HL-60 (cell line): ENCODE measurements at regions not wholly inside any gene's neighbourhood (a gene's known extent, or its start where the extent isn't known, plus 50 kb on each side); places are given as distances from the start of the nearest gene placed in this dataset.

Source experiments
- GABPA ChIP-seq: IDR thresholded peaks from 2 replicates; pipeline ENCODE4 v1.6.1; 2012; ENCODE audit warnings: low read depth
- POLR2AphosphoS5 ChIP-seq: IDR thresholded peaks from 2 replicates; pipeline ENCODE4 v1.6.1; 2012; ENCODE audit warnings: low read depth
- TF ChIP-seq, protein P1 (sequence below): IDR thresholded peaks from one replicate; pipeline ENCODE4 v1.5.1; 2011; ENCODE audit warnings: low read length, control low read depth, inconsistent platforms; ENCODE audit not compliant: insufficient read depth

DNA sequence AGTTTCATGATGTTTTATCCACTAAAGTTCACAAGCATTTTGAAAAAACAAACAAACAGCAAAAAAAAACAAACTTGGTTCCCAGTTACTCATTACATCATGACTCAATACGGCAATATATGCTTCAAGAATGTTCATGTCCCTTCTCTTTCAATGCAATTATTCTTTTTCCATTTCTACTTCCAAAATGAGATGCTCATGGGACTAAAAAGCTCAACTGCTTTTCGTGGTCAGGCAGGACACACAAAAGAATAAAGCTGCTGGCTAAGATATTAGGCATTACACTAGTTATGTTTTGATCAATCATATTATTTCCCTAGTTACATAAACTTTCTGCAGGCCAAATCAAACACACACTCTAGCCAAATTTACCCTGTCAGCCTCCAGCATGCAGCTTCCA, 301.3 kb downstream of the EPHA4 start:
- TF ChIP-seq POLR2AphosphoS5 (no peak), GABPA (no peak)
- TF ChIP-seq, protein P1, sequence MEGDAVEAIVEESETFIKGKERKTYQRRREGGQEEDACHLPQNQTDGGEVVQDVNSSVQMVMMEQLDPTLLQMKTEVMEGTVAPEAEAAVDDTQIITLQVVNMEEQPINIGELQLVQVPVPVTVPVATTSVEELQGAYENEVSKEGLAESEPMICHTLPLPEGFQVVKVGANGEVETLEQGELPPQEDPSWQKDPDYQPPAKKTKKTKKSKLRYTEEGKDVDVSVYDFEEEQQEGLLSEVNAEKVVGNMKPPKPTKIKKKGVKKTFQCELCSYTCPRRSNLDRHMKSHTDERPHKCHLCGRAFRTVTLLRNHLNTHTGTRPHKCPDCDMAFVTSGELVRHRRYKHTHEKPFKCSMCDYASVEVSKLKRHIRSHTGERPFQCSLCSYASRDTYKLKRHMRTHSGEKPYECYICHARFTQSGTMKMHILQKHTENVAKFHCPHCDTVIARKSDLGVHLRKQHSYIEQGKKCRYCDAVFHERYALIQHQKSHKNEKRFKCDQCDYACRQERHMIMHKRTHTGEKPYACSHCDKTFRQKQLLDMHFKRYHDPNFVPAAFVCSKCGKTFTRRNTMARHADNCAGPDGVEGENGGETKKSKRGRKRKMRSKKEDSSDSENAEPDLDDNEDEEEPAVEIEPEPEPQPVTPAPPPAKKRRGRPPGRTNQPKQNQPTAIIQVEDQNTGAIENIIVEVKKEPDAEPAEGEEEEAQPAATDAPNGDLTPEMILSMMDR = no peak
